SU-DHL-6 (cell line): ENCODE measurements at regions not wholly inside any gene's neighbourhood (a gene's known extent, or its start where the extent isn't known, plus 50 kb on each side); places are given as distances from the start of the nearest gene placed in this dataset.

ENCODE experiments used
- H2AFZ ChIP-seq: fragments of 200-600 bp; sonication (generic); 2 replicates; pipeline ENCODE4 v1.6.1; 2014; ENCODE audit warnings: low read depth, mild to moderate bottlenecking, moderate library complexity, mixed read lengths, antibody characterized with exemption, low read length; ENCODE audit not compliant: severe bottlenecking
- H3F3A ChIP-seq: fragments of 200-600 bp; shearing (Covaris generic); 2 replicates; pipeline ENCODE4 v1.6.0; 2016; ENCODE audit warnings: antibody characterized with exemption, mild to moderate bottlenecking; ENCODE audit not compliant: insufficient read depth
- H3K27ac ChIP-seq: fragments of 200-600 bp; sonication (generic); 2 replicates; pipeline ENCODE4 v1.5.1; 2016; ENCODE audit warnings: low read depth, mild to moderate bottlenecking, low read length, moderate library complexity, mixed read lengths
- H3K27me3 ChIP-seq: fragments of 200-600 bp; sonication (generic), shearing (Covaris generic); 2 replicates; pipeline ENCODE4 v1.6.0; 2014; ENCODE audit warnings: mild to moderate bottlenecking, low read length
- H3K36me3 ChIP-seq: fragments of 200-600 bp; sonication (generic); 2 replicates; pipeline ENCODE4 v1.6.1; 2014; ENCODE audit warnings: mild to moderate bottlenecking, low read length, mixed read lengths
- H3K4me2 ChIP-seq: fragments of 300-600, 200-600 bp; shearing (Covaris generic), sonication (generic); 2 replicates; pipeline ENCODE4 v1.6.0; 2014; ENCODE audit warnings: low read length, low read depth, mild to moderate bottlenecking; ENCODE audit not compliant: poor library complexity, severe bottlenecking
- H3K4me3 ChIP-seq: fragments of 200-600 bp; sonication (generic); 2 replicates; pipeline ENCODE4 v1.5.1; 2014; ENCODE audit warnings: antibody characterized with exemption, low read length, mild to moderate bottlenecking, mixed read lengths; ENCODE audit not compliant: insufficient read depth, poor library complexity, severe bottlenecking
- H3K79me2 ChIP-seq: fragments of 200-600 bp; sonication (generic); 2 replicates; pipeline ENCODE4 v1.6.1; 2014; ENCODE audit warnings: mild to moderate bottlenecking, low read length, moderate library complexity; ENCODE audit not compliant: insufficient read depth
- H3K9ac ChIP-seq: fragments of 200-600 bp; sonication (generic); 2 replicates; pipeline ENCODE4 v1.7.0; 2014; ENCODE audit warnings: mild to moderate bottlenecking, low read length
- H3K9me2 ChIP-seq: fragments of 200-600 bp; sonication (generic); replicated peaks from 2 replicates; pipeline ENCODE4 v1.6.1; 2014; ENCODE audit warnings: low read length; ENCODE audit not compliant: insufficient read depth
- H3K9me3 ChIP-seq: fragments of 200-600 bp; sonication (generic); 2 replicates; pipeline ENCODE4 v1.6.1; 2014; ENCODE audit warnings: low read length, mixed read lengths; ENCODE audit not compliant: insufficient read depth
- H4K20me1 ChIP-seq: fragments of 200-600 bp; sonication (generic); 2 replicates; pipeline ENCODE4 v1.6.1; 2014; ENCODE audit warnings: low read depth, mild to moderate bottlenecking, antibody characterized with exemption, low read length, moderate library complexity, mixed read lengths
- CTCF ChIP-seq: fragments of 200-600 bp; sonication (generic); IDR thresholded peaks from one replicate; pipeline ENCODE4 v1.5.1; 2017; ENCODE audit warnings: antibody characterized with exemption, mild to moderate bottlenecking, low read length, moderate library complexity; ENCODE audit not compliant: insufficient read depth, poor library complexity, severe bottlenecking
- EZH2phosphoT487 ChIP-seq: fragments of 200-600 bp; sonication (generic), shearing (Covaris generic); conservative IDR thresholded peaks from 2 replicates; pipeline ENCODE4 v1.6.1; 2018; ENCODE audit warnings: mild to moderate bottlenecking, antibody characterized with exemption, low read length, moderate library complexity, mixed read lengths

- no peaks in the 10 kb centered on the region for H3K79me2 ChIP-seq
- H3K9ac ChIP-seq, result no peak overlapping the region
- H3K36me3 ChIP-seq, result no peaks in the 10 kb centered on the region
- no peak overlapping the region for H3K4me2 ChIP-seq
- H3K27ac ChIP-seq, result no peak overlapping the region
- no peak overlapping the region for H2AFZ ChIP-seq
- H4K20me1 ChIP-seq, result no peaks in the 10 kb centered on the region
- H3K9me2 ChIP-seq, result no peaks in the 10 kb centered on the region
- no peaks in the 10 kb centered on the region for H3F3A ChIP-seq
- no peaks in the 10 kb centered on the region for H3K9me3 ChIP-seq
- H3K4me3 ChIP-seq, result no peak overlapping the region
- no peak for TF ChIP-seq CTCF
- TF ChIP-seq EZH2phosphoT487, result no peak
- no peaks in the 10 kb centered on the region for H3K27me3 ChIP-seq
These were observed 81.8 kb upstream of the WARS2 start for GRCh38 chr1:119222271-119222670.

GRCh38 chr1:119225265-119225664 is 84.8 kb upstream of the WARS2 start:
- Histone ChIP-seq H2AFZ (no peak overlapping the region), H3F3A (no peaks in the 10 kb centered on the region), H3K27ac (no peak overlapping the region), H3K79me2 (no peaks in the 10 kb centered on the region), H3K36me3 (no peaks in the 10 kb centered on the region), H3K4me3 (no peak overlapping the region), H3K9ac (no peak overlapping the region), H3K4me2 (no peak overlapping the region), H3K27me3 (no peaks in the 10 kb centered on the region), H3K9me3 (no peaks in the 10 kb centered on the region), H4K20me1 (no peaks in the 10 kb centered on the region), H3K9me2 (no peaks in the 10 kb centered on the region)
- no peak for TF ChIP-seq EZH2phosphoT487
- no peak for TF ChIP-seq CTCF

GRCh38 chr1:119225831-119226230 is 85.4 kb upstream of the WARS2 start:
- H2AFZ ChIP-seq, result no peak overlapping the region
- H3K4me2 ChIP-seq, result no peak overlapping the region
- H3K27me3 ChIP-seq, result no peaks in the 10 kb centered on the region
- H3K27ac ChIP-seq, result no peak overlapping the region
- TF ChIP-seq CTCF, result no peak
- no peak for TF ChIP-seq EZH2phosphoT487
- H3K4me3 ChIP-seq, result no peak overlapping the region
- H3K9ac ChIP-seq, result no peak overlapping the region
- no peaks in the 10 kb centered on the region for H3F3A ChIP-seq
- no peaks in the 10 kb centered on the region for H4K20me1 ChIP-seq
- no peaks in the 10 kb centered on the region for H3K9me3 ChIP-seq
- H3K36me3 ChIP-seq, result no peaks in the 10 kb centered on the region
- H3K9me2 ChIP-seq, result no peaks in the 10 kb centered on the region
- H3K79me2 ChIP-seq, result no peaks in the 10 kb centered on the region

GRCh38 chr1:119226321-119226720 is 85.9 kb upstream of the WARS2 start:
- H4K20me1 ChIP-seq, result no peaks in the 10 kb centered on the region
- no peaks in the 10 kb centered on the region for H3K27me3 ChIP-seq
- H3K4me2 ChIP-seq, result no peak overlapping the region
- no peak overlapping the region for H3K4me3 ChIP-seq
- H3K9me3 ChIP-seq, result no peaks in the 10 kb centered on the region
- H3K9ac ChIP-seq, result no peak overlapping the region
- no peak overlapping the region for H3K27ac ChIP-seq
- TF ChIP-seq CTCF (no peak), EZH2phosphoT487 (no peak)
- H2AFZ ChIP-seq, result no peak overlapping the region
- no peaks in the 10 kb centered on the region for H3F3A ChIP-seq
- H3K9me2 ChIP-seq, result no peaks in the 10 kb centered on the region
- no peaks in the 10 kb centered on the region for H3K79me2 ChIP-seq
- no peaks in the 10 kb centered on the region for H3K36me3 ChIP-seq
